Keratinocyte (primary cell): ENCODE measurements at regions not wholly inside any gene's neighbourhood (a gene's known extent, or its start where the extent isn't known, plus 50 kb on each side); places are given as distances from the start of the nearest gene placed in this dataset.

Experiments used
- CTCF ChIP-seq, 3 experiments: IDR thresholded peaks in 1 of 3; conservative IDR thresholded peaks in 1 of 3; optimal IDR thresholded peaks in 1 of 3; 2 replicates in 2 of 3; 3 replicates in 1 of 3; pipeline versions ENCODE3 to v1.5.1; 2011; ENCODE audit warnings: low read length in 3 of 3, mild to moderate bottlenecking in 3 of 3, moderate library complexity in 2 of 3, control low read depth in 1 of 3, inconsistent platforms in 1 of 3; ENCODE audit not compliant: insufficient read depth in 2 of 3; ENCODE audit errors: extremely low read depth in 1 of 3
- EZH2 ChIP-seq: IDR thresholded peaks from one replicate; pipeline ENCODE4 v1.6.1; 2012; ENCODE audit warnings: inconsistent platforms, mild to moderate bottlenecking, low read length, moderate library complexity

- TF ChIP-seq CTCF (optimal IDR thresholded peaks at IDR 0.05 in 1 of 3, IDR thresholded peaks at IDR 0.05 in 1 of 3, conservative IDR thresholded peaks at IDR 0.05 in 1 of 3; ENCODE audit: extremely low read depth in 1 of 3, insufficient read depth in 2 of 3, low read length in 3 of 3) (no peak), EZH2 (no peak)
Observed at GRCh38 chr5:155275222-155275621, 261.7 kb downstream of the KIF4B start.
